K562 (cell line): ENCODE measurements at regions not wholly inside any gene's neighbourhood (a gene's known extent, or its start where the extent isn't known, plus 50 kb on each side); places are given as distances from the start of the nearest gene placed in this dataset.

Experiments
- ARID2 ChIP-seq: fragments of 450-650 bp; IDR thresholded peaks from 2 replicates; pipeline ENCODE4 v1.6.1; 2017; ENCODE audit warnings: antibody characterized with exemption, mild to moderate bottlenecking
- EWSR1 ChIP-seq: fragments of 450-650 bp; IDR thresholded peaks from 2 replicates; pipeline ENCODE4 v1.6.1; 2018; ENCODE audit warnings: borderline replicate concordance, mild to moderate bottlenecking, low read depth, moderate library complexity; ENCODE audit not compliant: partially characterized antibody
- IRF2 ChIP-seq: sonication (generic); formaldehyde crosslinking; IDR thresholded peaks from 2 replicates; pipeline ENCODE4 v1.8.1; 2022; ENCODE audit warnings: mild to moderate bottlenecking, missing genetic modification reagents
- KDM4B ChIP-seq, 2 experiments: fragments of 450-650 bp in 1 of 2; sonication (generic) in 1 of 2; IDR thresholded peaks; 2 replicates each; pipeline ENCODE4 v1.6.1; 2016 to 2017; ENCODE audit warnings: borderline replicate concordance in 2 of 2, antibody characterized with exemption in 1 of 2, low read depth in 1 of 2, mild to moderate bottlenecking in 1 of 2
- RBM39 ChIP-seq: fragments of 200-400 bp; formaldehyde crosslinking; optimal IDR thresholded peaks from 2 replicates; pipeline ENCODE3; 2018; ENCODE audit warnings: low read depth, low read length
- ZNF76 ChIP-seq: fragments of 250-450 bp; sonication (Bioruptor Pico); IDR thresholded peaks from 2 replicates; pipeline ENCODE4 v1.4.0; 2020; ENCODE audit warnings: mild to moderate bottlenecking, moderate library complexity, borderline replicate concordance
- TF ChIP-seq, protein P1 (sequence below), 2 experiments: fragments of 450-650 bp; IDR thresholded peaks; 2 replicates each; pipeline ENCODE4 v1.6.1; 2018; ENCODE audit warnings: mild to moderate bottlenecking in 2 of 2, low read depth in 1 of 2; ENCODE audit not compliant: partially characterized antibody in 2 of 2
- TF ChIP-seq, protein P2 (sequence below): sonication (generic); IDR thresholded peaks from 2 replicates; pipeline ENCODE4 v1.6.1; 2016

DNA sequence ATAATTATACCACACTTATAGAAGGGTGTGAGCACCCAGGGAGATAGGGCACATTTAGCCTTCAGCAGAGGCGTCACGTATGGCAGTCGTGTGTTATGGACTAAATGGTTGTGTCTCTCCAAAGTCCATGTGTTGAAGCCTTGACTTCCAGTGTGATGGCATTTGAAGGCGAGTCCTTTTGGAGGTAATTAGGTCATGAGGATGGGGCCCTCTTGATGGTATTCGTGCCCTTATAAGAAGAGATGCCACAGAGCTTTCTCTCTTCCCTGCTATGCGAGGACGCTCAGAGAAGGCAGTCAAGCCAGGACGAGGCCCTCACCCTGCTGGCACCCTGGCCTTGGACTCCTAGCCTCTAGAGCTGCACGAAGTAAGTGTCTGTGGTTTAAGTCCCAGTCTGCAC lies 375.0 kb upstream of the C1orf174 start (continued):
- TF ChIP-seq, protein P1, sequence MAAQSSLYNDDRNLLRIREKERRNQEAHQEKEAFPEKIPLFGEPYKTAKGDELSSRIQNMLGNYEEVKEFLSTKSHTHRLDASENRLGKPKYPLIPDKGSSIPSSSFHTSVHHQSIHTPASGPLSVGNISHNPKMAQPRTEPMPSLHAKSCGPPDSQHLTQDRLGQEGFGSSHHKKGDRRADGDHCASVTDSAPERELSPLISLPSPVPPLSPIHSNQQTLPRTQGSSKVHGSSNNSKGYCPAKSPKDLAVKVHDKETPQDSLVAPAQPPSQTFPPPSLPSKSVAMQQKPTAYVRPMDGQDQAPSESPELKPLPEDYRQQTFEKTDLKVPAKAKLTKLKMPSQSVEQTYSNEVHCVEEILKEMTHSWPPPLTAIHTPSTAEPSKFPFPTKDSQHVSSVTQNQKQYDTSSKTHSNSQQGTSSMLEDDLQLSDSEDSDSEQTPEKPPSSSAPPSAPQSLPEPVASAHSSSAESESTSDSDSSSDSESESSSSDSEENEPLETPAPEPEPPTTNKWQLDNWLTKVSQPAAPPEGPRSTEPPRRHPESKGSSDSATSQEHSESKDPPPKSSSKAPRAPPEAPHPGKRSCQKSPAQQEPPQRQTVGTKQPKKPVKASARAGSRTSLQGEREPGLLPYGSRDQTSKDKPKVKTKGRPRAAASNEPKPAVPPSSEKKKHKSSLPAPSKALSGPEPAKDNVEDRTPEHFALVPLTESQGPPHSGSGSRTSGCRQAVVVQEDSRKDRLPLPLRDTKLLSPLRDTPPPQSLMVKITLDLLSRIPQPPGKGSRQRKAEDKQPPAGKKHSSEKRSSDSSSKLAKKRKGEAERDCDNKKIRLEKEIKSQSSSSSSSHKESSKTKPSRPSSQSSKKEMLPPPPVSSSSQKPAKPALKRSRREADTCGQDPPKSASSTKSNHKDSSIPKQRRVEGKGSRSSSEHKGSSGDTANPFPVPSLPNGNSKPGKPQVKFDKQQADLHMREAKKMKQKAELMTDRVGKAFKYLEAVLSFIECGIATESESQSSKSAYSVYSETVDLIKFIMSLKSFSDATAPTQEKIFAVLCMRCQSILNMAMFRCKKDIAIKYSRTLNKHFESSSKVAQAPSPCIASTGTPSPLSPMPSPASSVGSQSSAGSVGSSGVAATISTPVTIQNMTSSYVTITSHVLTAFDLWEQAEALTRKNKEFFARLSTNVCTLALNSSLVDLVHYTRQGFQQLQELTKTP (IDR thresholded peaks at IDR 0.05; ENCODE audit: low read depth in 1 of 2, partially characterized antibody in 2 of 2) = no peak
- TF ChIP-seq ZNF76 (CRISPR knock-in tag) = no peak
- no peak for TF ChIP-seq IRF2 (CRISPR knock-in tag)
- no peak for TF ChIP-seq RBM39
- no peak for TF ChIP-seq ARID2
- TF ChIP-seq, protein P2, sequence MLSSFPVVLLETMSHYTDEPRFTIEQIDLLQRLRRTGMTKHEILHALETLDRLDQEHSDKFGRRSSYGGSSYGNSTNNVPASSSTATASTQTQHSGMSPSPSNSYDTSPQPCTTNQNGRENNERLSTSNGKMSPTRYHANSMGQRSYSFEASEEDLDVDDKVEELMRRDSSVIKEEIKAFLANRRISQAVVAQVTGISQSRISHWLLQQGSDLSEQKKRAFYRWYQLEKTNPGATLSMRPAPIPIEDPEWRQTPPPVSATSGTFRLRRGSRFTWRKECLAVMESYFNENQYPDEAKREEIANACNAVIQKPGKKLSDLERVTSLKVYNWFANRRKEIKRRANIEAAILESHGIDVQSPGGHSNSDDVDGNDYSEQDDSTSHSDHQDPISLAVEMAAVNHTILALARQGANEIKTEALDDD = no peak
- no peak for TF ChIP-seq KDM4B (IDR thresholded peaks at IDR 0.05; ENCODE audit: borderline replicate concordance in 2 of 2, low read depth in 1 of 2)
- no peak for TF ChIP-seq EWSR1
